HG02610 (cell line): ENCODE measurements at regions not wholly inside any gene's neighbourhood (a gene's known extent, or its start where the extent isn't known, plus 50 kb on each side); places are given as distances from the start of the nearest gene placed in this dataset.
A peak's percentile ranks its signal among the peaks of the same experiment; 100 is the strongest.
"Not testable (repeated sequence)": the region's sequence is repeated elsewhere in the genome, so short reads cannot be mapped to it uniquely, and the experiment has no call there.

Experiments
- ATAC-seq: cut with Tn5 transposase; IDR thresholded peaks from one replicate; pipeline ENCODE4 v1.9.1; 2021; ENCODE audit warnings: mild to moderate bottlenecking, moderate library complexity; ENCODE audit not compliant: unreplicated experiment

GRCh38 chr1:119191325-119191724 lies 50.9 kb upstream of the WARS2 start:
- no peak for ATAC-seq

- ATAC-seq, result no peak
Observed at GRCh38 chr1:119204197-119204960, 63.9 kb upstream of the WARS2 start.

GRCh38 chr1:119204961-119205357 lies 64.5 kb upstream of the WARS2 start:
- no peak for ATAC-seq

DNA sequence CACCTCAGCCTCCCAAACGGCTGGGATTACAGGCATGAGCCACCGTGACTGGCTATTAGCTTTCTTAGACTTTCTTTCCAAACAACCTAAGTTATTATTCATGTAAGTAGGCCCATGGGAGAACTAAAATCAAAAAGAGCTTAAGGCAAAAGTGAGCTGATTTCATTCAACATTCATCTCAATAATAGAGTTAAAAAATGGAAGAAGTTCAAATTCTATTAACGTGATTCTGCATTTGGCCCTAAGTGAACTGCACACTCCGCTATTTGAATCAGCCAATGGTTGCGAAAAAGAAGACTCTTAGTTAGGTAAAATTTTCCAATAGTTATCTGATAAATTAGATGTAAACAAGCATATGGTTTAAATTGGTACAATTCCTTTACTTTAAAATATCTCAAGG lies 68.6 kb upstream of the WARS2 start:
- no peak for ATAC-seq

DNA sequence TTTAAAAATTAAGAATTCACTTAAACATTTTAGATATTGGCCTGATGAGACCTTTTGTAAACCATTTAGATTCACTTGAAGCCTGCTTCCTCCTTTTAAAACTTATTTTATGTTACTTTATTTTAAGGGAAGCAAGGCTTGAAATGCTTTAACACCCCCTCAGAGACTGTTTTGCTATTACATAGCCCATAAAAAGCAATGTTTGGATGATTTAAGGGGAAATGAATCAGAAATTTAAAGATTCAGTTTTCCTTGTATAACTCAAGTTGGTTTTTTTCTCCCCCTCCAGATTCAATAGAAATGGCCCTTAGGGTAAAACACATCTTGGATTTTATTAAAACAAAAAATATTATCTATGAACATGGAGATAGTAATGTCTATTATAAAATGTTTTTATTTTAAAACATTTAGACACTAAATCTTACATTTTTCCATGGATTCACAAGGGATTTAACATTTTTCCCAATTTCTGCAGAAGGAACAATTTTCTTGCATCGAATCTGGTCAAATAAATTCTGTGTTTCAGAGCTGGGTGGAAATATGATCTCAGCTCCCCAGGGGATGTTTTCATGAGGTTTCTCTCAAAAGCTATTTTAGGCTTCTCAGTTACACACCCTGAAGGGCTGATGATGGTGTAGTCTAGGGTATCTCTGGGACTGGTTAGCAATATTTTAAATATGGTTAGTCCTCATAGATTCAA lies 69.3 kb upstream of the WARS2 start:
- no peak for ATAC-seq

DNA sequence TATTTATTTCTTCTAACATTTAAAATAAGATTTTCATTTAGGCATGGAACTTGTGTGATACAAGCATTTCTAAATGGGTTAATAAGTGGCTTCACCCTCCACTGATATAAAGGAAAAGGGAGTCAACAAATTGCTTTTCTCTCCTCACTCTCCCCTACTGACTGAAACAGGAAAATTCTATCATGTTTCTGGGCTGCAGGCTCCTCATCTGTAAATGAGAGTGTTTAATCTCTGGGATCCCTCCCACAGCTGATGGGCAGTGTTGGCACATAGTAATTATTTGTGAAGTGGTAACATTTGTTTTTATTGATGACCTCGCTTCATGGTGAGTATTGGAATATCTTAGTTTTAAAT lies 69.8 kb upstream of the WARS2 start:
- ATAC-seq, result no peak

DNA sequence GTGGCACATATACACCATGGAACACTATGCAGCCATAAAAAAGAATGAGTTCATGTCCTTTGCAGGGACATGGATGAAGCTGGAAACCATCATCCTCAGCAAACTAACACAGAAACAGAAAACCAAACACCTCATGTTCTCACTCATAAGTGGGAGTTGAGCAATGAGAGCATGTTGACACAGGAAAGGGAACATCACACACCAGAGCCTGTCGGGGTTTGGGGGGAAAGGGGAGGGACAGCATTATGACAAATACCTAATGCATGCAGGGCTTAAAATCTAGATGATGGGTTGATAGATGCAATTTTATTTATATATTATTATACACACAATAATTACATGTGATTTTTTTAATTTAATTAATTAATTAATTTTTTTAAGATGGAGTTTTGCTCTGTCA lies 72.8 kb upstream of the WARS2 start:
- ATAC-seq, result not testable (repeated sequence)

DNA sequence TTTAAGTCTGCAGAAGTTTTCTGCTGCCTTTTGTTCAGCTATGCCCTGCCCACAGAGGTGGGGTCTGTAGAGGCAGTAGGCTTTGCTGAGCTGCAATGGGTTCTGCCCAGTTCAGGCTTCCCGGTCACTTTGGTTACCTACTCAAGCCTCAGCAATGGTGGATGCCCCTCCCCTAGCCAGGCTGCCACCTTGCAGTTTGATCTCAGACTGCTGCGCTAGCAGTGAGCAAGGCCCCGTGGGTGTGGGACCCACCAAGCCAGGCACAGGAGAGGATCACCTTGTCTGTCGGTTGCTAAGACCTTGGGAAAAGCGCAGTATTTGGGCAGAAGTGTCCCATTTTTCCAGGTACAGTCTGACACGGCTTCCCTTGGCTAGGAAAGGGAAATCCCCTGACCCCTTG lies 74.5 kb upstream of the WARS2 start:
- not testable (repeated sequence) for ATAC-seq

- no peak for ATAC-seq
Observed at GRCh38 chr1:119217309-119217828, 76.9 kb upstream of the WARS2 start.

GRCh38 chr1:119219711-119220110 lies 79.3 kb upstream of the WARS2 start:
- no peak for ATAC-seq

GRCh38 chr1:119220991-119221390 lies 80.5 kb upstream of the WARS2 start:
- ATAC-seq, result no peak

- ATAC-seq, result peak; percentile 49
Observed at GRCh38 chr1:119222271-119222670, 81.8 kb upstream of the WARS2 start.

GRCh38 chr1:119225265-119225664 lies 84.8 kb upstream of the WARS2 start:
- no peak for ATAC-seq

DNA sequence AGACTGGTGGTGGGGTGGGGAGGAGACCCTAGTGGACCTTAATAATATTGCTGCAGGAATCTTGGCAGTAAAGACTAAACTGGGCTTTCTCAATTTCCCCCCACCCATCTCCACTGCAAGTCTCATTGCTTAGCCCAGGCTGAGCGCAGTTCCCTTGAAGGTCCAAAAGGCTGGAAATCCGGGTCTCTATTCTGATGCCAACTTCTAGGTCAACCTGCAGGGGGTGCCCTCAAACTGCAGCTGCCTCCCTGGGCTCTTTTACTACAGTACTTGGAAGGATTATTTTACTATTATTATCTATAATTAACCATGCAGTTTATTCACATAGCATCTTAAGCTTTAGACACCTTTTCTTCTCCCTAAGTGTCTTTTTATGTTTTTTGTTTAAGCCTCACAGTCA lies 85.4 kb upstream of the WARS2 start:
- no peak for ATAC-seq

DNA sequence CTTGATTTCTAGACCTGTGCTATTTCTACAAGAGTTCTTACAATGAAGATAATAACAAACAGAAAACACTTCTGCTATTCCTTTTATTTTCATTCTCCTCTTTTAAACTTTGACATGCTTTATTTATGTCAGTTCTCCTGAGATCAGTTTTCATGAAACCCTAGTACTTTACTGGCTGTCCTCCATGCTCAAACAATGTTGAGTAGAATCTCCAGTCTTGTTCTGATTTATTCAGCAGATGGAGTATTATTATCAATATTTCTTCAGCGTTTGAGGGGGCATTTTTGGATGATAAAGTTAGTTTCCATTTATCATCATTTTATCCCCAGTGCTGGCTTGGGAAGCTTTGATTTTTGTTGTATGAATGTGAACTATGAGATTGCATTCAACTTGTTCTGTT lies 85.9 kb upstream of the WARS2 start:
- ATAC-seq, result no peak

DNA sequence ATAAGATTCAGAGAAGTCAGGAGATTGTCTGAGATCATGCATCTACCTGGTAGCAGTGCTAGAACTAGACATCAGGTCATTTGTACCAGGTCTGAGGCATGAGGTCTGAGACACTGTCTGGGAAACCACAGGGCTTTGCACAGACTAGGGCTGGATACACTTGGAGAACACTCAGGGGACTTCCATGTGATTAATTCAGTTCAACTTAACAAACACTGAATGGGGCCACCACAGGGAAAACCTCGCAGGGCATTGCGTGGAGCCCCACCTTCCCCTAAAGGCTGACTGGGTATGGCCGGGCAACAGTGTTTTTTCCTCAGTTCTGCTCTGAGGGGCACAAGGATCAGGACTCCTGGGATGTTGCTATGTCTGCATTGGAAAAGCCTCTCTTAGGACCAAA lies 86.5 kb upstream of the WARS2 start:
- peak; percentile 48 for ATAC-seq

DNA sequence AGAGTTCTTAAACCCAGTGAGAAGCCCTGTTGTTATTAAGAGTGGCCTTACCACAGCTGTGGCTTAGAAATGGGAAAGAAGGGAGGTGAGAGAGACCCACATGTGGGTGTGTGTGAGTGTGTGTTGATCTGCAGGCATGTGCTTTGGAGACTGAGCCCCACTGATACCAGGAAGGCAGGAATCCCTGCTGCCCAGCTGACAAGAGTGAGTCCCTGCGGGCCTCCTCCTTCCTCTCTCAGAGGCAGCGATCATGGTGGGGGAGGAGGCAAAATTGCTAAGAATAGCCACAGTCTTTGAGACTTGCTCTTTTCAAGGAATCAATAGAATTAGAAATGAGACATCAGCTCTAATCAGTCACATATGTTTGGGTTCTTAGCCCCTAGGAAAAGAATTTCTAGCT lies 87.0 kb upstream of the WARS2 start:
- peak; percentile 34 for ATAC-seq

- ATAC-seq, result no peak
Observed at GRCh38 chr1:119228335-119229080, 88.1 kb upstream of the WARS2 start.

GRCh38 chr1:119235120-119235519 lies 94.7 kb upstream of the WARS2 start:
- no peak for ATAC-seq

DNA sequence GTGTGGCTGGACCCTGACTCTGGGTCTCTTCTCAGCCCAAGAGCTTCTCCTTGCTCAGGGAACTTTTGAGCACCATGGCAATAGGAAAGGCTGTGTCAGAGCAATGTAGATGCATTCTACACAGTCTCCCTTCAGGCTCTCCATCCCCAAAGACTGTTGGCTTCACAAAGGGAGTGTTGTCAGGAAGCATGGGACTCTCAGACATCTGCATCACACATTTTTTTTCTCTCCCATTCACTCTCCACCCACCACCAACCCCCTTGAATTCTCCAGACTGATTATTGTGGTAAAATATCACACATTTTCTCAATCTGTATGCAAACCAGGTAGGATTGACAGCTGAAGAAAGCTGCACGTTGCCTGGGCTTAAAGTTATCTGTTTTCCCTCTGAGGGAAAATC lies 105.4 kb upstream of the WARS2 start:
- no peak for ATAC-seq

- ATAC-seq, result no peak
Observed at GRCh38 chr1:119249283-119249682, 108.8 kb upstream of the WARS2 start.

DNA sequence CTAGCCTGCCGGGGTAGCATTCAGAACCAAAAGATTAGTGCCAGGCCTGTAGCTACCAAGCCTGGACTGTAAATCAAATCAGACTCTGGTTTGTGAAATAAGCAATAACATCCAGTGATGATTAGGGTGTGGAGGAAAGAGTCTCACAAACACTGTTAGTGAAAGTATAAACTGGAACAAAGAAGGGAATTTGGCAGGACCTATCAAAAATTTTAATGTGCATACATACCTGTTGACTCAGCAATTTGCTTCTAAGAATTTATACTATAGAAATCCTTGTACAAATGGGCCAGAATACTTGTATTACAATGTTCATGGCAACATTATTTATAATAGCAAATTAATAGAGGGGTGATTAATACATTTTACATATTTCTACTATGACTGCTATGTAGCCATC lies 109.8 kb upstream of the WARS2 start:
- no peak for ATAC-seq
